ENCODE measurements at regions not wholly inside any gene's neighbourhood (a gene's known extent, or its start where the extent isn't known, plus 50 kb on each side); places are given as distances from the start of the nearest gene placed in this dataset.

- 91% methylated on average over 2 of the region's 2 CpGs for WGBS (ENCODE audit: low lambda C conversion rate)
- ChIA-PET POLR2A (no interaction called here), CTCF (interaction anchor here (1.3 kb wide), 1 partner anchor 9 kb away, joined by 4 read pairs; no protein-coding TSS in a partner anchor)
- Histone ChIP-seq H3K9me2 (no peaks in the 10 kb centered on the region), H3K27ac (ENCODE audit: low read depth in 2 of 2, low read length in 1 of 2) (no peak overlapping the region), H3K9ac (no peak overlapping the region), H3K79me2 (ENCODE audit: insufficient read depth) (no peaks in the 10 kb centered on the region), H3F3A (replicated peaks; ENCODE audit: insufficient read depth) (no peaks in the 10 kb centered on the region), H3K9me3 (no peaks in the 10 kb centered on the region), H3K36me3 (replicated peaks in 1 of 2; ENCODE audit: control insufficient read depth in 1 of 2, insufficient read depth in 2 of 2, low read length in 1 of 2) (no peaks in the 10 kb centered on the region), H3K27me3 (ENCODE audit: insufficient read depth) (no peaks in the 10 kb centered on the region), H4K20me1 (ENCODE audit: insufficient read depth) (no peaks in the 10 kb centered on the region), H3K4me1 (ENCODE audit: control insufficient read depth in 1 of 2, insufficient read depth in 2 of 2, low read depth in 1 of 2, low read length in 1 of 2) (no peaks in the 10 kb centered on the region; a peak in 1 of 4 replicates), H2AFZ (ENCODE audit: low read depth) (no peak overlapping the region), H3K4me2 (no peak overlapping the region), H3K4me3 (ENCODE audit: low read depth in 2 of 2, low read length in 1 of 2) (no peak overlapping the region)
- TF ChIP-seq FOXM1 (IDR thresholded peaks at IDR 0.05; ENCODE audit: low read depth) (no peak), USF1 (IDR thresholded peaks at IDR 0.05; ENCODE audit: borderline replicate concordance, low read depth) (no peak), EP300 (IDR thresholded peaks at IDR 0.05; ENCODE audit: borderline replicate concordance in 1 of 2, low read depth in 1 of 2, low read length in 1 of 2) (no peak), CTCF (IDR thresholded peaks at IDR 0.05) (no peak), REST (IDR thresholded peaks at IDR 0.05; ENCODE audit: low read depth, low read length) (no peak), SIN3A (IDR thresholded peaks at IDR 0.05; ENCODE audit: borderline replicate concordance, low read depth, low read length) (no peak), ELF1 (IDR thresholded peaks at IDR 0.05) (no peak)
- no peak for DNase-seq
Observed at GRCh38 chr4:100841911-100842310, 324.1 kb upstream of the EMCN start.

- TF ChIP-seq RFX5 (IDR thresholded peaks at IDR 0.05; ENCODE audit: low read length) = no peak
- no peak for TF ChIP-seq TAF1 (IDR thresholded peaks at IDR 0.05; ENCODE audit: borderline replicate concordance, low read depth, low read length)
- TF ChIP-seq TCF12 (IDR thresholded peaks at IDR 0.05) = no peak
- no peak for TF ChIP-seq TEAD4 (IDR thresholded peaks at IDR 0.05; ENCODE audit: borderline replicate concordance, insufficient read depth)
- no peak for TF ChIP-seq CHD2 (IDR thresholded peaks at IDR 0.05; ENCODE audit: low read length, partially characterized antibody)
- no peak for TF ChIP-seq REST (IDR thresholded peaks at IDR 0.05; ENCODE audit: low read depth, low read length)
- TF ChIP-seq EP300 (IDR thresholded peaks at IDR 0.05; ENCODE audit: borderline replicate concordance in 1 of 2, low read depth in 1 of 2, low read length in 1 of 2) = no peak
- no peak for TF ChIP-seq PBX3 (IDR thresholded peaks at IDR 0.05)
- TF ChIP-seq IRF3 (IDR thresholded peaks at IDR 0.05; ENCODE audit: low read depth, low read length) = no peak
- no peak for TF ChIP-seq RAD21 (IDR thresholded peaks at IDR 0.05; ENCODE audit: low read length)
- H3K4me1 ChIP-seq (ENCODE audit: control insufficient read depth in 1 of 2, insufficient read depth in 2 of 2, low read depth in 1 of 2, low read length in 1 of 2) = no peaks in the 10 kb centered on the region; a peak in 1 of 4 replicates
- WGBS (ENCODE audit: low lambda C conversion rate) = 81% methylated on average over 2 of the region's 2 CpGs
- no peaks in the 10 kb centered on the region for H3K9me3 ChIP-seq
- ChIA-PET CTCF (no interaction called here), POLR2A (no interaction called here)
- H3K9ac ChIP-seq = no peak overlapping the region
- no peak overlapping the region for H3K27ac ChIP-seq (ENCODE audit: low read depth in 2 of 2, low read length in 1 of 2)
- H3K4me2 ChIP-seq = no peak overlapping the region
- H3K36me3 ChIP-seq (replicated peaks in 1 of 2; ENCODE audit: control insufficient read depth in 1 of 2, insufficient read depth in 2 of 2, low read length in 1 of 2) = no peaks in the 10 kb centered on the region
- H4K20me1 ChIP-seq (ENCODE audit: insufficient read depth) = no peaks in the 10 kb centered on the region
- H3F3A ChIP-seq (replicated peaks; ENCODE audit: insufficient read depth) = no peaks in the 10 kb centered on the region
- no peaks in the 10 kb centered on the region for H3K9me2 ChIP-seq
- H3K27me3 ChIP-seq (ENCODE audit: insufficient read depth) = no peaks in the 10 kb centered on the region
- H3K4me3 ChIP-seq (ENCODE audit: low read depth in 2 of 2, low read length in 1 of 2) = no peak overlapping the region
- H2AFZ ChIP-seq (ENCODE audit: low read depth) = no peak overlapping the region
- no peak for DNase-seq
- H3K79me2 ChIP-seq (ENCODE audit: insufficient read depth) = no peaks in the 10 kb centered on the region
Observed at GRCh38 chr4:100839712-100840111, 321.9 kb upstream of the EMCN start.

All from SK-N-SH (cell line).